ENCODE measurements at regions not wholly inside any gene's neighbourhood (a gene's known extent, or its start where the extent isn't known, plus 50 kb on each side); places are given as distances from the start of the nearest gene placed in this dataset.
"Not testable (repeated sequence)": the region's sequence is repeated elsewhere in the genome, so short reads cannot be mapped to it uniquely, and the experiment has no call there.

DNA sequence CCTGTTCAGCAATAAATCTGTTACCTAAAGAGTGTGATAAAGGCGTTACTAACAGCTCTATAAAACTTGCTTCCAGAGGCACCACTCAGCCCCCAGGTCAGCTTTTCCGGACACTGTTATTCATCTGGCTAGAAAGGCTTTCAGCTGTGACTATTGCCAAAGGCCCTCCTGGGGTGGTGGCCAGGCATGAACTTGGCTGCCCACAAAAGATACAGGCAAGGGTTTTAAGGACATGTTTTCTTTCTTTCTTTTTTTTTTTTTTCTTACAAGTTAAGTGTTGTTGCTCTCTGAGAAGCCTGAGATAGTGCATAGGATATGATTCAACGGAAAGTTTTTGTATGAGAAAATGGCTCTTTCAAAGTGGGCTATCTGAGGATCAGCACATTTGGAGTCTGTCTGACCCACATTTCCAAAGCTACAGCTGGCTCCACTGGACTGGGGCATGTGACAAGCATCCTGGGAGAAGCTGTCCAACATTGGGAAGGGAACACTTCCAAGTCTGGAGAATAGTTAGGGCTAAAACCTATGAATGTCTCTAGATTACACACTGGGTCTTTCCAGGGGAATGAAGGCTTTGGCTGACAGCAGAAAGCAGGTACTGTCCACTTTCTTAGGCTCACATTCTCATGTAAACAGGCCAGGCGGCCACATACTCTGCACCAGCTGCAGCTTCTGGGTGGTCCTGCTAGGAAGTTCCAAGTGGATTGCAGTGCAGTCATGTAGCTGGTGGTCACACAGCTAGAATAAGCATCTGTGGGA is 639.7 kb downstream of the LMO4 start:
- no peak for ATAC-seq

DNA sequence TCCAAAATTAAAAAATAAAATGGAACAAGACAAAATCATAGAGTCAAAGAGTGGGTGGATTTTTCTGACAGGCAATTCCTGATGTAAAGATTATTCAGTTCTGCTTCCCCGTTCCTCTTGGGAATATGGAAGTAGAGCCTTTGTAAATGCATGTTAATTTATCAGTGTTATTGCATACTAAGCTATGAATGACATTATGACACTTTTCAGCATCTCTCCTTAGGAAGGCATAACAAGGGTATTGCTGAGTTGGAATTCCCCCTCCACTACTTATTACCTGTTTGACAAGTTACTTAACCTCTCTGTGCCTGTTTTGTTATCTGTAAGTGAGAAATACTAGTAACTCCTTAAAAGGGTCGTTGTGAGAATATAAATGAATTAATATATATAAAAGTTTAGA is 640.4 kb downstream of the LMO4 start:
- no peak for ATAC-seq

DNA sequence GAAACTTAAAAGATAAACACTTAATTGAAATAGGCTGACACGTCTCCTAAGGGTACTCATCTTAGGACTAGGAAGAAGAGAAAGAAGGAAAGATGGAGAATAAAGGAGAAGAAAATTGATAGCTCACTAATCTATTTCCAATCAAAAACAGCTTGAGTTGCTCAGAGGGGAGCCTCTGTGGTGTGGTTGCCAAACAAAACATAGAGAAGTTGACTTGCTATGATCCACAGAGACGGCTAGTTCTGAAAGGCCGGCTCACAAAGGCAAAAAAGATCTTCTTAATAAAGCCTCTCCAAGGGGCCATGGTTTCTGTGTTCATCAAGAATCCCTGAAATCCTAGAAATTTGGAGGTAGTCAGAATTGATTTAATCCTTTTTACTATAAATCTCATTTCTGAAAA is 644.1 kb downstream of the LMO4 start:
- ATAC-seq, result no peak

DNA sequence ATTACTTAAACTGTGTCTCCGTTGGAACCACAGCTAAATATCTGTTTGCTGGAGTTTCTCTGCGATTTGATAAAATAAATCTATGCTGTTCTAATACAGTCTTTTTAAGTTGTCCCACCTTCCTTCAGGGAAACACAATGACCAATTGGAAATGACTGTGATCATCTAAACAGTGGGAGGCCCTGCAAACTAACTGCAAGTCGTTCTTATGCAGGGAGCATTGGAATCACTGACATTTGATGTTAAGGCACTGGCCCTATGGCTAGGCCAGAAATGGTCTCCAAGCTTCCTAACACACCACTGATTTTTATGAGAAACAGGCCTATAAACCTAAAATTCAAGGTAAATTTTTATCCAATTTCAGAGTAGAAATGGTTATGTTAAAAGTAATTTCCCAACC is 645.2 kb downstream of the LMO4 start:
- ATAC-seq, result no peak

DNA sequence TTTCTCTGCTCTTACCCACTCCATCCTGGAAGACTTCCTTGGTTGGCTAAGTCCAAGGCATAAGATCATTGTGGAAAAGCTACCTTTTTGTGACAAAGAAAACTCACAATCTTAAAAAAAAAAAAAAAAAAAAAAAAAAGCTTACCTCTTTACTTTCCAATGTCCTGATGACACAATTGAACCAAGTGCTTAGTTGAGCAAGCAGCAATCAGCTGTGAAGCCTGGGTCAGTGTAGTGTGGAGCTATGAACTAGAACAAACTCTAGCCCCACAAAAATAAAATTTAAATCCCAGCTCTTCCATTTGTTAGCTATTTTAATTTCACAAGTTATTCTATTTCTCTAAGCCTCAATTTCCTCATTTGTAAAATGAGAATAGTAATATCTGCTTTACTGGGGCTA is 647.6 kb downstream of the LMO4 start:
- no peak for ATAC-seq

DNA sequence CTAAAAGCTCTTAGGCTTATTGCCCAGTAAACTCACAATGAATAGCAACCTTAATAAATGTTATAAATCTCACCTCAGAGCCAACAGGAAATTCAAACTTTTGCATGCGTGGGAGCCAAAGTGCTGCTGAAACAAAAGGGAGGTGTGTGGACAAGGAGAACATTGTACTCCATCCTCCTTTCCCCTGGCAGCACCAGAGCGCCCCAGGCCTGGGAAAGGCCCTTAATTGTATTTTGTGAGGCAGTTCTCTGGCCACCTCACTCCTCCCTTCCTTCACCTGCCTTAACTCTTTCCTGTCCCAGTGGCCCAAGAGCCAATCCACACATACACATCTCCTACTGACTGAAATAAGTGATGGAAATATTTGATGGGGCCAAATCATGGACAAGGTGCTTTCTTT is 648.5 kb downstream of the LMO4 start:
- ATAC-seq, result peak; percentile 80

DNA sequence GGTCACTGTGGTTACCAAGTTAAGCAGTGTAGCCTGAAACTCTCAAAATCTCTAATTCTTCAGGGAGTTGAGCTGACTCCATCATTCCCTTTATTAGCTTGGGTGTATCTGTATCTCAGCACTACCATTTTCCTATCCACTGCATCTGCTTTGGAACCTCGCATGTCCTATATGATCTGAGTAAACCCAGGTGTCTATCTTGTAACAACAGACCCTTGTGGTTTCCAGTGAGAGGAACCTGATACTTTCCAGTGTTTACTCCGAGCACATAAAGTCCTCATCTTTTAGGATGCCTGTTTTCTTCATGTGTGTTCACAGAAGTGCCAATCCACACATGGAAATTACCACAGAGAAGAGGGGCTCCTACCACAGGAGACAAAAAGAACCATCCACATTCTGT is 650.4 kb downstream of the LMO4 start:
- no peak for ATAC-seq

DNA sequence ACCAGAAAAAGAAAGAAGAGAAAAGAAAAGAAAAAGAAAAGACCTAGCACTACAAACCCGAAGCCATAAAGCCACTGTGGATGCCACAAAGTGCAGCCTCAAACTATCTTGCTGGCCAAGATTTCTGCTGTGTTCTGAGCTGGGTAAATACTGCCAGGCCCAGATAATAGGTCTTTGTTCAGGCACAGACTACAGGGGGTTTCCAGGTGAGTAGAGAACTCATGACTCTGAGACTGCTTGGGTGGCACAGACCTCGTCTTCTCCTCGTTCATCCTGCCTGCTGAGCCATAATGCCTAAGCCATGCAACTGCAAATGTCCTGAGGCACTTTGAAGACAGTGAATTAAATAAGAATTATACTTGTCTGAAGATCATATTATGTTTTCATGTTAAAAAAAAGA is 651.8 kb downstream of the LMO4 start:
- ATAC-seq, result peak; percentile 60

DNA sequence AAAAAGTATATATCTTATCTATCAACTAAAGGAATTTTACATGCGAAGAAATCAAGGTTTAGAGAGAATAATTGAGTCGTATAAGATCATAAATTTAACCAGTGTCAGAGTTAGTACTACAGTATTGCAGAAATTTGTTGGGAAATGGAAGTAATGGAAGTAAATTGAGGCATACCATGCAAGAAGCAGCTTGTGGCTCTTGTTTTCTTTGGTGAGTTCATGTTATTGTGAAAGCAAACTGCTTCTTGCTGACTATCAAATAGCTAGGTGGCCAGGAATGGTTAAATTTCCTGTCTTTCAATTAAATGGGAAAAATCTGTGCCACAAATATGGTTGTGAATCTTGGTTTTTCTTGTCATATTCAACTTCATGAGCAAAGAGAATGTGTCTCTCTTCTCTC is 652.7 kb downstream of the LMO4 start:
- no peak for ATAC-seq

DNA sequence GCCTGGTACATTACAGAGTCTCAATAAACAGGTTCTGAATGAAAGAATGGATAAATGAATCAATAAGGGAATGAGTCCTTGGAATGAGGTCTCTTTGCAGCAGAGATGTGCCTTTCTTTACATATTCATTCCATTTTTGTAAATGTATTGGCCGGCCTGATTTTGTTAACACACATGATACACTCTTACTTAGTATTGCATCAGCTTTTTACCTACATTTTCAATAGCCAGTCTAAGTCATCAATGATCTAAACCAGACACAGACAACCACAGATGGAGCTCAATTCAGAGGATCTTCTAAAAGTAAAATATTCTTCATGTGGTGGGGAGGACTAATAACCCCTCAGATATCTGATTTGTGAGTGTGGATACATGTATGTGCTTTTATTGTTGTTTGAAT is 653.1 kb downstream of the LMO4 start:
- ATAC-seq, result no peak

DNA sequence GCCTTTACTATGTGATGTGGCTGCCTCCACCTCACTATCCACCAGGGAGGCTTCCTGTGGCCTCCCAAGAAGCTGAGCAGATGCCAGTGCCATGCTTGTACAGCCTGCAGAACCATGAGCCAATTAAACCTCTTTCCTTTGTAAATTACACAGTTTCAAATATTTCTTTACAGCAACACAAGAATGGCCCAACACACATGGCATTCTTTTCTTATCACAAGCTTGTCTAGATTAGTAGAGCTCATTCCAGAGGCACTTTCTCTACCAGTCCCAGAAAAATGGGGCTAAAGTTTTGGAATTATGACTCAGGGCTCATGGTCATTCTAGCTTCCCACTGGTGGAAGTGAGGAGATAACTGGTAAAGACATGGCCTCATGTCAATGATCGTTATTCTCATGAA is 655.2 kb downstream of the LMO4 start:
- no peak for ATAC-seq

DNA sequence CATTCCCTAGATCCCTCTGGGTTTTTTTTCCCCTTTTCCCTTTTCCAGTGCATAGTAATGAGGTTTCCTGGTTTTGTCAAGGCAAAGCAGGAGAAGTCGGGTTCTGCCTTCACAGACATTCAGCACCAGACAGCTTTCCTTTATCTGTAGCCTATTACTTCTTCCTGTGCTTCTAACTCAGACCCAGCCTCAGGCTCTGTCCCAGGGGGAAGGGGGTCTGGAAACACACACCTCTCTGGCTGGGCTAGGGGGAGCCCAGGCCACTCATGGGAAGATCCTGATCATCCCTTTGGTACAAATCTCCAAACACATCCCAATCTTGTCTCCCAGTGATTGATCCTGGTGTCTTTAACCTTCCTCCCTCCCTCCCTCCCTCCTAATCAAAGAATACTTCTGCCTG is 656.4 kb downstream of the LMO4 start:
- ATAC-seq, result no peak

DNA sequence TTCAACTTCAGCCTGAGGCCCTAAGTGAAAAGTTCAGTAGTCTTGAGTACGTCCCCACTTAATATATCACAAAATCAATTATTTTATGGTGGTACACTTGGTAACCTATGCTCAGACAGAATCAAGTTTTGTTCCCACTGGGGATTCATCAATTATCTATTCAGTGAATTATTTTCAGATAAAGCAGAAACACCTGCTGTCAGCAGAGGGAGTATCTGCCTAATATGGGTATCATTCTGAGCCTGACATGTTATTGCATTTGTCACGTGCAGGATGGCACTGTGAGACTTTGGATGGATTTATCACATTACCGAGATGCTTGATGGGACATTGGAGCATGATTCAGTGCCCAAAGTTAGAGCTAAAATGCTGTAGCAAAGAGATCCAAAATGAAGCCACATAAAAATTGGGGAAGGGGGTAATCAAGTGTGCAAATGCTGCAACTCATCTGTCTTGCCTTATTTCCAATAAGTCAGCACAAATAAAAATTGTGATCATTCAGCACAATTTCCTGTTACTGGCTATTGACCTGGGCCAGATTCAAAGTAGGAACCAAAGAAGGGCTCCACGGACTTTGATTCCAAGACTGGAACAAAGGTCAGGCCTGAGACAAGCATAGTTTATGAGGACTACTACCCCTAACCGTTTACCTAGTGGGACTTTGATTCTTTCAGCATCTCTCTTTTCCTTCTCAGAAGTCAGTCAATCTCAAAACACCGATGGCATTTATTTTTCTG is 657.6 kb downstream of the LMO4 start:
- no peak for ATAC-seq

DNA sequence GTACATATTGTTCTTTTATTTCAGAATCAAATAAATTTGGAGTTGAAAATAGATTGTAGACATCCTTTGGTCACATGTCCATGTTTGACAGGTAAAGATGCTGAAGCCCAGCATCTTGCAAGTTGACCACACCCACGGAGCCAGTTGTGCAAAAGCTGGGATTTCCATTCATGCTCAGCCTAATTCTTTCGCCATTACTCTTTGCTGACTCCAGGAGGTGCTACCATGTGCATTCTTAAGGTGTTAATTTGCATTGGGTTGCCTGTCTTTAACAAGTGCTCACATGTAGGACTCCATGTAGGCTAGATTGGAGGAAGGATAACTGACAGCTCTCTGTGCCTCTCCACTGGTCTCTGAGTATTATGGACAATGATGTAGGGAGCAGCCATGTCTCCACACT is 660.7 kb downstream of the LMO4 start:
- peak; percentile 45 for ATAC-seq

DNA sequence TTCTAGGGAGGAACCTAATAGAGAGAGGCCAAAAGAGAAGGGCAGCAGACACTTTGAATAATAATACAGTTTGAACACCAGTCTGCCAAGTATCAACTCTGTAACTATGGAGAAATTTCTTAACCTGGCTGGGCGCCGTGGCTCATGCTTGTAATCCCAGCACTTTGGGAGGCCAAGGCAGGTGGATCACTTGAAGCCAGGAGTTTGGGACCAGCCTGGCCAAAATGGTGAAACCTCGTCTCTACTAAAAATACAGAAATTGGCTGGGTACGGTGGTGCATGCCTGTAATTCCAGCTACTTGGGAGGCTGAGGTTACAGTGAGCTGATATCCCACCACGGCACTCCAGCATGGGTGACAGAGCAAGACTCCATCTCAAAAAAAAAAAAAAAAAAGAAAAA is 663.9 kb downstream of the LMO4 start:
- not testable (repeated sequence) for ATAC-seq

DNA sequence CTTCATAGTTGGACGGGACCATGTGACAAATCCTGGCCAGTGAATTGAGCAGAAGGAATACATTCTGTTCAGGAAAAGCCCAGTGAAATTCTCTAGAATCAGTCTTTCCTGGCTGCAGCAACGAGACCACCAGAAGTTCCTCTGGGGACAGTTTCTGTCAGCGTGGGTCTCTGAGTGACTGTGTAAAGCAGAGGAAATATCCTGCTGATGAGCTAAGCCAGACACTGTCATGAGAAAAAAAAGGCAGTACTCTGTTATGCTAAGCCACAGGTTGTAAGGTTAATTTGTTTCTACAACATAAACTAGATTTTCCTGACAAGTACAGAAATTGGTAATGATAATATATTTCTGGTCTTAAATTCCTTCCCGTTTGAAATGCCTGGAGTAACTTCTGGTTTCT is 664.4 kb downstream of the LMO4 start:
- no peak for ATAC-seq

DNA sequence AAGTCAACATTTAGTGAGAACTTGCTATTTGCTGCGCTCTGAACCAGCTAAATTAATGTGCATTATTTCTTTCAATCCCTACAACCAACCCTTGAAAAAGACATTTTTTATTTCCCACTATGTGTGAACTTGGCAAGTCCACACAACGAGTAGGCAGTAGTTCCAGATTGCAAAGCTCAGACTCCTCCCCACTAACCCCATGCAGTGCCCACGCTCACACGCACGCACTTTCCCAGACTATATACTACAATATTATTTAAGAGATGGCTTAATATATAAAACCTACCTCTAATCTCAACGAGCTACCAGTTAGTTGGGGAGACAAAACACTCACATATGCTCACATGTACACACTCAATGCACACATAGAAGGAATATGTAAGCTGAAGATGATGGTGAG is 671.2 kb downstream of the LMO4 start:
- ATAC-seq, result no peak

DNA sequence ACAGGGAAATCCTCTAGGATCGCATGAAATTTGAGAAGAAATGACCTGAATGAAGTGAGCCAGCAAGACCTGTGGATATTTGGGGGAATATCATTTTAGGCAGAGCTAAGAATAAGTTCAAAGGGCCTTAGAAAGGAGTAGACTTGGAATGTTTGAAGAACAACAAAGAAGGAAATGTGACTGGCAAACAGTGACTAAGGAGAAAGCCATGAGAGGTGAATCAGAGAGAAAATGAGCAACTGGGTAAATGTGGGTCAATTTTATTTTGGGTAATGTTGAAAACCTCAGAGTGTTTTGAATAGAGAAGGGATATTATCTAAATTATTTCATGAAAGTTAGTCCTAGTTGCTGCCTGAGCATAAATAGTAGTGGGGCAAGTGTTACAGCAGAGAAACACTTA is 672.8 kb downstream of the LMO4 start:
- no peak for ATAC-seq

DNA sequence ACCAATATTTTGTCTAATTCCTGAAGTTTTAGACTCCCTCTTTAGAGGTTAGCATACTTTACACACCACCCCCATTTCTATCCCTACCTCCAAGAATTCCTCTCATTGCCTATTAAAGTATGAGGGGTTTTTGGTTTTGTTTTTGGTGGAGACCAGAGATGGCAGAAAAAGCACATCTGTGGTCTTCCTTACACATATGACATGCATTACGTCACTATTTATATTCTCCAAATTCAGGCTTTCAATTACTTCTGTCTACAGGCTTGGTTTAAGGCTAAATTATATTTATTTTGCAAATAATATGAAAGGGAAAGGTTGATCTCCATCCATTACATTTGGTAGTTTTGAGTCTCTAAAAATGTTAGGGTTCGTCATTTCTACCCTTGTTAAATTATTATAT is 674.6 kb downstream of the LMO4 start:
- no peak for ATAC-seq

DNA sequence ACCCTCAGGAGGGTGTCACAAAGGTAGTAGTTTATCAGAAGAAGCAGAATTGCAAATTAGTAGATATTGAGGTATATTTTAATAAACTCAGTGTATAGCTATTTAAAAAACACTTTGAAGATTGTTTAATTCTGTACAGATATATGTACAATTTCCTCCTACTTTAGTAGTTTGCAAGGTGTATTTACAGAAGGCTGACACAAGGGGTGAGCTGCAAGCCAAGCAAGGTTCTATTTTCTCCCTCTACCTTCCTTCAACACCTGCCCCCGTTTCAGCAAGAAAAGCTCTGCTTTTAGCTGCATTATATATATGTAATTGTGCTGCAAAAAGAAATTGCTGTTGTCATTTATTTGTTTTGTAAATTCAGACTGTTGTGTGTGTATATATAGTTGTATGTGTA is 674.2 kb upstream of the PKN2 start:
- no peak for ATAC-seq

DNA sequence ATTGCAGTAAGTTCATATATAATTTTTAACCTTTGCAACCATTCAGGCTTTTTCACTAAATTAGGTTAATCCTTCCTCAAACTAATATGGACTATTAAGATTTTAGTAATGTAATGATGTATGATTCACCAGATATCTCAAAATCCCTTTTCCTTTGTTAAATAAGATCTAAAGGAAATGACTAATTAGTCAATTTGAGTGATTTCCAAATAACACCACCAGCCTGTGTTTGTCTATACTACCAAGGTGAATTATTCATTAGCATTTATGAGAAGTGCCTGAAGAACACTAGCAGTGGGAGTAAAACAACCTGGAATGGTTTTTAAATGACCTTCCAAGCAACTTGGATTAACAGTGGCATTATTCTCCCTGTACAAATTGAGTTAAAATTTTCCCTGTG is 670.6 kb upstream of the PKN2 start:
- ATAC-seq, result peak; percentile 68

DNA sequence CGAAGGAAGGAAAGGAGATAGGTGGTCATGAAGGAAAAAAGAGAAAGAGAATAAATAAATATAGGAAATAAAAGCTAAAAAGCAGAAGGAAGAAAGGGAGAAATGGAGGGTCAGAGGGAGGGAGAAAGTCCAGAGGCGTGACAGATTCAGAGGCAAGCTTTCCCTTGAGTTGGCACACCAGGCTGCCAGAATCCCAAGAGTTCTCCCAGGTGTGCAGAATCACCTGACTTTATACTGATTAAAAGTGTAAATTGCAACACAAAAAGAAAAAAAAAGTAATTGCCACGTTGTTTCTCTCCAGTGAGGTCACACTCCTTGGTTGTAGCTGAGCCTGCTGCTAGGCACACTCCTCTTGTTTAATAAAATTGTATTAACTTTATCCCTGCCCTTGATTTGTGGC is 669.9 kb upstream of the PKN2 start:
- ATAC-seq, result no peak

DNA sequence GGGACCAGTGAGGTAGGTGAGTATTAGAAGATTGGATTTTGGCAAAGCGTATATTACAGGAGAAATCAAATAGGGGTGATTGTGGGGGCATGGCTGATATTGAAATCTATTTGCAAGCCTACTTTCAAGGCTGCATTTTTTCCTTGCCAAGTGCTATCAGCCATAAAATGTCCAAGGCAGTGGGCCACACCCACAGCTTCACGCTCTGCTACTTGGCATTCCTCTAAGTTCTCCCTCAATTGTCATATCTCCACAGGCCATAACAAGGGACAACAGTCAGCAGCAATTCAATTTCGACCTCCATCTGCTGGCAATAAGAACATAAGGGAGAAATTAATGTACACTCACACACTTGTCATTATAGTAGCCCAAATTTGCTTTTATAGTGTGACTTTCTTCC is 667.1 kb upstream of the PKN2 start:
- no peak for ATAC-seq

DNA sequence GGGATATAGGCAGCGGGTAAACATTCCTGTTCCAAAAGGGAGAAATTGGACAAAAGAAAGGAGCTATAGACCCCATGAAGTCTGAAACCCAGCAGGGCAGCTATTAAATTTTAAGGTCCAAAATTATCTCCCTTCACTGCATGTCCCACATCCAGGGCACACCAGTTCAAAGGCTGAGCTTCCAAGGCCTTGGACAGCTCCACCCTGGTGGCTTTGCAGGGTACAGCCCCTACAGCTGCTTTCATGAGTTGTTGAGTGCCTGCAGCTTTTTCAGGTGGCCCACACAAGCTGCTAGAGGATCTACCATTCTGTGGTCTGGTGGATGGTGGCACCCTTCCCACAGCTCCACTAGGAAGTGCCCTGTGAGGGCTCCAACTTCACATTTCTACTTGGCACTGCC is 662.5 kb upstream of the PKN2 start:
- no peak for ATAC-seq

DNA sequence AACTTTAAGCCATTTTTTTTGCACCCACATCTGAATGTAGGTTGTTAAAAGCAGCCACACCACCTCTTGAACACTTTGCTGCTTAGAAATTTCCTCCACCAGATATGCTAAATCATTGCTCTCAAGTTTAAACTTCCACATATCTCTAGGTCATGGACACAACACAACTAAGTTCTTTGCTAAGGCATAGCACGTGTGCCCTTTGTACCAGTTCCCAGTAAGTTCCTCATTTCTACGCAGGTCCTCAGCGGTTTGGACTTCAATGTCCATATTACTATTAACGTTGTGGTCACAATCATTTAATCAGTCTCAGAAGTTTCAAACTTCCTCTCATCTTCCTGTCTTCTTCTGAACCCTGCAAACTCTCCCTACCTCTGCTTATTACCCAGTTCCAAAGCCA is 661.6 kb upstream of the PKN2 start:
- ATAC-seq, result no peak
